Colonic mucosa (tissue), 4 donors: ENCODE measurements at regions not wholly inside any gene's neighbourhood (a gene's known extent, or its start where the extent isn't known, plus 50 kb on each side); places are given as distances from the start of the nearest gene placed in this dataset.

Experiments used
- DNase-seq: peaks from one replicate; pipeline ENCODE4 v3.0.0-alpha.2; 2020
- H3K27ac ChIP-seq: fragments of 200-600 bp; one replicate; pipeline ENCODE4 v1.8.0; 2021
- H3K27me3 ChIP-seq: fragments of 200-600 bp; one replicate; pipeline ENCODE4 v1.8.0; 2021
- H3K36me3 ChIP-seq: fragments of 200-600 bp; one replicate; pipeline ENCODE4 v1.8.0; 2021
- H3K4me1 ChIP-seq: fragments of 200-600 bp; one replicate; pipeline ENCODE4 v1.8.0; 2021; ENCODE audit warnings: mild to moderate bottlenecking
- H3K4me3 ChIP-seq: fragments of 200-600 bp; one replicate; pipeline ENCODE4 v1.8.0; 2021
- H3K9ac ChIP-seq, 2 donors: one replicate each; pipeline ENCODE4 v1.7.0; 2013; ENCODE audit warnings: control low read depth in 2 of 2, low read depth in 2 of 2, low read length in 2 of 2
- H3K9me3 ChIP-seq: fragments of 200-600 bp; one replicate; pipeline ENCODE4 v1.8.0; 2021
- intact Hi-C: fragments of 100-400 bp; cut with DNase I; formaldehyde crosslinking; loops from one replicate; pipeline ENCODE4 v1.14.1; 2022
- TF ChIP-seq, protein P1 (sequence below): fragments of 200-600 bp; IDR thresholded peaks from one replicate; pipeline ENCODE4 v1.8.0; 2022; ENCODE audit warnings: antibody characterized with exemption, mild to moderate bottlenecking
- donor health status: healthy.
- donor health status: DM: no; HTN: no; CAD: no.
- donor health status: DM: no; HTN: no; CAD: no.

DNA sequence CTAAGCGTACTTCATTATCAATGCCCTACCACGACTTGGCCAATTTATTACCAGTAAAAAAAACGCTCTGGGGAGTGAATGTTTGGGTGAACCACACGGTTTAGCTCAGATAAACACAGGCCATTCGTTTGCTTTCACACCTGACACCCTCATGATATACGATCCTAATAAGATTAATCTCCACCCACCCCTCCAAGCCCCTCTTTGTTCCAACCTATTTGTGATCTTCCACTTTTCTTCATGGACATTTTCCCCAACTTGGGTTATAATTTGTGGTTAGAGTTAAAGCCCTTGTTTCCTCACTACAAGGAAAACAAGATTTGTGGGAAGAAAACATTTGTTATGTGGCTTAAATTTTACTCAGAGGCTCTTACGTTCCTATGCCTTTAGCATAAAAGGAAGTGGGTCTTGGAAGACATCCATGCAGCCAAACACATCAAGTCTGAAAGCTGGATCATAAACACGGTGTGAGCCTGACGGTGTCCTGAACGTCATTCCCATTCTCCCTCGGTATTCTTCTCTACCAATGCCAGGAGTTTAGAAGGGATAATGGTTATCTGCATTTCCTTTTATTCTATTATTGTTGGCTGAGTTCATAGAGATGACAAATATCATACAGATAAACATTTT is 518.9 kb downstream of the NR2F2 start:
- H3K36me3 ChIP-seq = no peaks in the 10 kb centered on the region
- DNase-seq = no peak
- no peak overlapping the region for H3K27ac ChIP-seq
- intact Hi-C loops = no loop called here
- no peaks in the 10 kb centered on the region for H3K4me1 ChIP-seq
- TF ChIP-seq, protein P1, sequence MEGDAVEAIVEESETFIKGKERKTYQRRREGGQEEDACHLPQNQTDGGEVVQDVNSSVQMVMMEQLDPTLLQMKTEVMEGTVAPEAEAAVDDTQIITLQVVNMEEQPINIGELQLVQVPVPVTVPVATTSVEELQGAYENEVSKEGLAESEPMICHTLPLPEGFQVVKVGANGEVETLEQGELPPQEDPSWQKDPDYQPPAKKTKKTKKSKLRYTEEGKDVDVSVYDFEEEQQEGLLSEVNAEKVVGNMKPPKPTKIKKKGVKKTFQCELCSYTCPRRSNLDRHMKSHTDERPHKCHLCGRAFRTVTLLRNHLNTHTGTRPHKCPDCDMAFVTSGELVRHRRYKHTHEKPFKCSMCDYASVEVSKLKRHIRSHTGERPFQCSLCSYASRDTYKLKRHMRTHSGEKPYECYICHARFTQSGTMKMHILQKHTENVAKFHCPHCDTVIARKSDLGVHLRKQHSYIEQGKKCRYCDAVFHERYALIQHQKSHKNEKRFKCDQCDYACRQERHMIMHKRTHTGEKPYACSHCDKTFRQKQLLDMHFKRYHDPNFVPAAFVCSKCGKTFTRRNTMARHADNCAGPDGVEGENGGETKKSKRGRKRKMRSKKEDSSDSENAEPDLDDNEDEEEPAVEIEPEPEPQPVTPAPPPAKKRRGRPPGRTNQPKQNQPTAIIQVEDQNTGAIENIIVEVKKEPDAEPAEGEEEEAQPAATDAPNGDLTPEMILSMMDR = no peak
- no peaks in the 10 kb centered on the region for H3K9me3 ChIP-seq
- H3K4me3 ChIP-seq = no peak overlapping the region
- no peak overlapping the region for H3K9ac ChIP-seq
- H3K27me3 ChIP-seq = no peaks in the 10 kb centered on the region

DNA sequence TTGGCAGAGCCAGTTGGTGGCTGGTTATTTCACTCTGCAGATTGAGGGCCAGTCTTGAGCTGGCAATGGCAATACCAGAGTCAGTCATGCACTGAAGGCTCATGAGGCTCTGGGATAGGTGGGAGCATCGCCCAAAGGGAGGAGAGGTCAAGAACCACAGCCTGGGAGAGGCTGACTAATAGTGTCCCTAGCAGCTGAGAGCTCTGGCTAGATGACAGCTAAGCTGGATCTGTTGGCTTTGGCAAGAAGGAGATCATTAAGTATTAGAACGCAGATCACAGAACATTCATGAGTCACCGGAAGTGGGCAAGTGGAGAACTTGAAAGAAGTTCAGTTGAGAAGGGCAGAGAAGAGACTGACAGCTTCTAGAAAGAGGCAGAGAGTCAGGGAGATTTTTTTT is 521.1 kb downstream of the NR2F2 start:
- Histone ChIP-seq H3K9me3 (no peaks in the 10 kb centered on the region), H3K4me1 (no peaks in the 10 kb centered on the region), H3K4me3 (no peak overlapping the region), H3K27me3 (no peaks in the 10 kb centered on the region), H3K36me3 (no peaks in the 10 kb centered on the region), H3K27ac (no peak overlapping the region), H3K9ac (no peak overlapping the region)
- TF ChIP-seq, protein P1 = no peak
- peak; percentile 16 for DNase-seq
- intact Hi-C loops = no loop called here

DNA sequence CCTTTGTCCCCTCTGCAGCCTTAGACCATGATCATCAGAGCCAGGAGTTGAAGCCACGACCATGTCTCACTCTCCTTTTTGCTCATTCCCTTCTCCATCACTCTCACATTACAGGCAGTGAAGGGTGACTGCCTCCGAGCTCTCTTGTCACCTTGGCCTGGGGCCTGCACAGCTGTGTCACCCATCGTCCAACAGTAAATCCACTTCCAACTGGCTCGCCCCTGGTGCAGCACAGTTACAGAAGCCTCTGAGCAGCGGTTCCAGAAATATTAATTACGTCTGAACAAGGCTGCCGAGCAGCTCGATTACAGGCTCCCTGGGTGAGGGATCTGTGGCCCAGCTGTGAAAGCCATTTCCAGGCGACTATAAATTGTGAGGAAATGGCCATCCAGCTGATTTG is 528.2 kb downstream of the NR2F2 start:
- DNase-seq = no peak
- TF ChIP-seq, protein P1 = no peak
- H3K27ac ChIP-seq = no peak overlapping the region
- intact Hi-C loops = no loop called here
- H3K9me3 ChIP-seq = no peaks in the 10 kb centered on the region
- H3K9ac ChIP-seq = no peak overlapping the region
- no peaks in the 10 kb centered on the region for H3K4me1 ChIP-seq
- H3K4me3 ChIP-seq = no peak overlapping the region
- H3K27me3 ChIP-seq = no peaks in the 10 kb centered on the region
- H3K36me3 ChIP-seq = no peaks in the 10 kb centered on the region

DNA sequence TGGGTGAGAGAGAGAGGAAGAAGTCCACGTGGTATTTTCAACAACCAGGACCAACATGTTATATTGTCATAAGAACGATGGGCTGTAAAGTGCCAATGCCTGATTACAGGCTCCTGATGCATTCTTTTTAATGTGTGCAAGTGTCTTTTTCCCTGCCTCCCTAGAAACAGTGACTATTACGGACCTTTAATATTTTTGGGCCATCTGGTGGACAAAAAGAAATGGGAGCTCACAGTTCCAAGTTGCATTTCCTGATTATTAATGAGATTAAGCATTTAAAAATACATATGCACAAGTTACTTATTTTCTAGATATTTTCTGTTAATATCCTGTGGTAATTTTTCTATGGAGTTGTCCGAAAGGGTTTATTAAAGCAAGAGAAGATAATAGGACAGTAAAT is 530.2 kb downstream of the NR2F2 start:
- H3K36me3 ChIP-seq = no peaks in the 10 kb centered on the region
- H3K9ac ChIP-seq = no peak overlapping the region
- TF ChIP-seq, protein P1 = no peak
- no peaks in the 10 kb centered on the region for H3K4me1 ChIP-seq
- intact Hi-C loops = no loop called here
- no peak overlapping the region for H3K27ac ChIP-seq
- no peaks in the 10 kb centered on the region for H3K9me3 ChIP-seq
- DNase-seq = no peak
- no peaks in the 10 kb centered on the region for H3K27me3 ChIP-seq
- no peak overlapping the region for H3K4me3 ChIP-seq

DNA sequence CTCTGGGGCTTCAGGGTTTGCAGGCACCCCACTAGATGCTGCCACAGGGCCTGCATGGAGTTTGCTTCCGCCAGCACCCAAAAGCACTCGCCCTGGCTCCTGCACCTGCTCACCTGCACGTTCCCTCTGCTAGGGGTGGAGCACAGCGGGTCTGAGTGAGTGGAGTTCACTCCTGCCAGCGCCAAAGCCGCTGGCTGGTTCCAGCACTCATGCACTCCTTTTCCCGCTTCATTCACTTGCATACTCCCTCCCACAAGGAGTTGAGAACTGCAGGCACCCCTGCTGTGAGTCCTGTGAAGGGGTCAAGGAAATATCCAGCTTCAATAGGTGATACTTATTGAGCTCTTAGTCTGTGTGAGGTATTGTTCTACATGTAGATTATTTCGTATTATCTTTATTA is 537.5 kb downstream of the NR2F2 start:
- Histone ChIP-seq H3K36me3 (no peaks in the 10 kb centered on the region), H3K9ac (no peak overlapping the region), H3K4me3 (no peak overlapping the region), H3K9me3 (no peaks in the 10 kb centered on the region), H3K27me3 (no peaks in the 10 kb centered on the region), H3K4me1 (no peaks in the 10 kb centered on the region), H3K27ac (no peak overlapping the region)
- TF ChIP-seq, protein P1 = no peak
- intact Hi-C loops = no loop called here
- DNase-seq = no peak
